Glomerular visceral epithelial cell (primary cell): ENCODE measurements at regions not wholly inside any gene's neighbourhood (a gene's known extent, or its start where the extent isn't known, plus 50 kb on each side); places are given as distances from the start of the nearest gene placed in this dataset.
A peak's percentile ranks its signal among the peaks of the same experiment; 100 is the strongest.
"Not testable (repeated sequence)": the region's sequence is repeated elsewhere in the genome, so short reads cannot be mapped to it uniquely, and the experiment has no call there.

Experiments used
- DNase-seq: peaks from one replicate; pipeline ENCODE4 v3.0.0-alpha.2; 2016; ENCODE audit errors: extremely low spot score

- no peak for DNase-seq
Measured at GRCh38 chr5:91494447-91494996, 111.4 kb upstream of the ARRDC3 start.

- no peak for DNase-seq
Measured at GRCh38 chr5:91493086-91493485, 110.0 kb upstream of the ARRDC3 start.

- DNase-seq: no peak
Measured at GRCh38 chr5:91491229-91491628, 108.1 kb upstream of the ARRDC3 start.

- DNase-seq: no peak
Measured at GRCh38 chr5:91490316-91490715, 107.2 kb upstream of the ARRDC3 start.

GRCh38 chr5:91487420-91487819 is 104.3 kb upstream of the ARRDC3 start:
- no peak for DNase-seq

- DNase-seq: peak; percentile 23
Measured at GRCh38 chr5:91486638-91487037, 103.5 kb upstream of the ARRDC3 start.

GRCh38 chr5:91484662-91485061 is 101.5 kb upstream of the ARRDC3 start:
- DNase-seq: no peak

GRCh38 chr5:91479376-91479775 is 96.3 kb upstream of the ARRDC3 start:
- not testable (repeated sequence) for DNase-seq

GRCh38 chr5:91478096-91478495 is 95.0 kb upstream of the ARRDC3 start:
- no peak for DNase-seq

- DNase-seq: no peak
Measured at GRCh38 chr5:91477408-91477807, 94.3 kb upstream of the ARRDC3 start.

GRCh38 chr5:91474201-91474600 is 91.1 kb upstream of the ARRDC3 start:
- DNase-seq: no peak

GRCh38 chr5:91472631-91473030 is 89.5 kb upstream of the ARRDC3 start:
- no peak for DNase-seq

- DNase-seq: no peak
Measured at GRCh38 chr5:91469517-91470165, 86.5 kb upstream of the ARRDC3 start.

- no peak for DNase-seq
Measured at GRCh38 chr5:91468651-91469422, 85.7 kb upstream of the ARRDC3 start.

- no peak for DNase-seq
Measured at GRCh38 chr5:91464886-91465646, 81.9 kb upstream of the ARRDC3 start.

- no peak for DNase-seq
Measured at GRCh38 chr5:91457681-91458058, 74.6 kb upstream of the ARRDC3 start.

GRCh38 chr5:91456928-91457680 is 74.0 kb upstream of the ARRDC3 start:
- no peak for DNase-seq

GRCh38 chr5:91449083-91449482 is 66.0 kb upstream of the ARRDC3 start:
- no peak for DNase-seq

GRCh38 chr5:91448079-91448478 is 65.0 kb upstream of the ARRDC3 start:
- DNase-seq: not testable (repeated sequence)

GRCh38 chr5:91446880-91447279 is 63.8 kb upstream of the ARRDC3 start:
- not testable (repeated sequence) for DNase-seq

- DNase-seq: no peak
Measured at GRCh38 chr5:91443761-91444467, 60.8 kb upstream of the ARRDC3 start.
